H9 (cell line): ENCODE measurements at regions not wholly inside any gene's neighbourhood (a gene's known extent, or its start where the extent isn't known, plus 50 kb on each side); places are given as distances from the start of the nearest gene placed in this dataset.

ENCODE experiments used
- DNase-seq: peaks from one replicate; pipeline ENCODE4 v3.0.0-alpha.2; 2017
- H2AFZ ChIP-seq: one replicate; pipeline ENCODE4 v1.6.1; 2013; ENCODE audit warnings: mild to moderate bottlenecking, low read length, control low read depth, moderate library complexity
- H2AK5ac ChIP-seq: 2 replicates; pipeline ENCODE4 v1.6.1; 2013; ENCODE audit warnings: low read length, control low read depth, mixed read lengths; ENCODE audit not compliant: insufficient read length
- H2BK120ac ChIP-seq: one replicate; pipeline ENCODE4 v1.6.1; 2013; ENCODE audit warnings: low read depth, mild to moderate bottlenecking, low read length, control low read depth, inconsistent platforms; ENCODE audit not compliant: poor library complexity, severe bottlenecking
- H2BK12ac ChIP-seq: 2 replicates; pipeline ENCODE4 v1.6.1; 2013; ENCODE audit warnings: low read length, control low read depth, mixed read lengths, low read depth; ENCODE audit not compliant: insufficient read length
- H2BK15ac ChIP-seq: 2 replicates; pipeline ENCODE4 v1.6.1; 2013; ENCODE audit warnings: low read depth, low read length, control low read depth
- H2BK20ac ChIP-seq: one replicate; pipeline ENCODE4 v1.6.1; 2013; ENCODE audit warnings: low read depth, mild to moderate bottlenecking, low read length, control low read depth, inconsistent platforms; ENCODE audit not compliant: poor library complexity, severe bottlenecking
- H2BK5ac ChIP-seq: 2 replicates; pipeline ENCODE4 v1.6.1; 2013; ENCODE audit warnings: low read length, control low read depth, mixed read lengths; ENCODE audit not compliant: insufficient read length
- H3K14ac ChIP-seq: 2 replicates; pipeline ENCODE4 v1.6.1; 2013; ENCODE audit warnings: low read length, control low read depth; ENCODE audit not compliant: insufficient read depth
- H3K18ac ChIP-seq: 2 replicates; pipeline ENCODE4 v1.6.1; 2013; ENCODE audit warnings: low read depth, mild to moderate bottlenecking, mixed read lengths, low read length, control low read depth; ENCODE audit not compliant: insufficient read length
- H3K23ac ChIP-seq: 2 replicates; pipeline ENCODE4 v1.6.1; 2013; ENCODE audit warnings: low read length, control low read depth, mixed read lengths, low read depth; ENCODE audit not compliant: insufficient read length
- H3K23me2 ChIP-seq: 2 replicates; pipeline ENCODE4 v1.6.1; 2013; ENCODE audit warnings: low read depth, mild to moderate bottlenecking, mixed read lengths, low read length, control low read depth; ENCODE audit not compliant: insufficient read length, poor library complexity, severe bottlenecking
- H3K27ac ChIP-seq: 2 replicates; pipeline ENCODE4 v1.5.1; 2013; ENCODE audit warnings: low read length, control low read depth, mixed read lengths, low read depth; ENCODE audit not compliant: insufficient read length
- H3K27me3 ChIP-seq: 2 replicates; pipeline ENCODE4 v1.6.1; 2013; ENCODE audit warnings: low read length, control low read depth, inconsistent platforms; ENCODE audit not compliant: insufficient read depth
- H3K4ac ChIP-seq: 2 replicates; pipeline ENCODE4 v1.6.1; 2013; ENCODE audit warnings: low read depth, mild to moderate bottlenecking, control low read depth, inconsistent platforms, low read length, moderate library complexity
- H3K4me1 ChIP-seq: 2 replicates; pipeline ENCODE4 v1.6.1; 2013; ENCODE audit warnings: low read length, control low read depth, inconsistent platforms; ENCODE audit not compliant: insufficient read depth
- H3K4me2 ChIP-seq: 2 replicates; pipeline ENCODE4 v1.6.1; 2013; ENCODE audit warnings: low read length, control low read depth, mixed read lengths; ENCODE audit not compliant: insufficient read length, insufficient read depth
- H3K56ac ChIP-seq: 2 replicates; pipeline ENCODE4 v1.6.1; 2013; ENCODE audit warnings: low read depth, mild to moderate bottlenecking, mixed read lengths, low read length, control low read depth; ENCODE audit not compliant: insufficient read length
- H3K79me1 ChIP-seq: 2 replicates; pipeline ENCODE4 v1.6.1; 2013; ENCODE audit warnings: low read depth, mild to moderate bottlenecking, moderate library complexity, low read length, control low read depth, inconsistent platforms; ENCODE audit not compliant: insufficient read depth, poor library complexity, severe bottlenecking
- H3K79me2 ChIP-seq: 2 replicates; pipeline ENCODE4 v1.6.1; 2013; ENCODE audit warnings: low read length, control low read depth, inconsistent platforms; ENCODE audit not compliant: insufficient read depth
- H3K9ac ChIP-seq: 2 replicates; pipeline ENCODE4 v1.6.1; 2013; ENCODE audit warnings: low read length, control low read depth, mixed read lengths; ENCODE audit not compliant: insufficient read length; ENCODE audit errors: extremely low read depth
- H3K9me3 ChIP-seq: one replicate; pipeline ENCODE4 v1.6.1; 2013; ENCODE audit warnings: low read depth, low read length, inconsistent platforms; ENCODE audit not compliant: control insufficient read depth
- H3T11ph ChIP-seq: one replicate; pipeline ENCODE4 v1.6.1; 2013; ENCODE audit warnings: mild to moderate bottlenecking, low read length, control low read depth, inconsistent platforms
- H4K20me1 ChIP-seq: one replicate; pipeline ENCODE4 v1.6.1; 2013; ENCODE audit not compliant: control insufficient read depth, insufficient read length, insufficient read depth
- H4K5ac ChIP-seq: 2 replicates; pipeline ENCODE4 v1.6.1; 2013; ENCODE audit warnings: low read depth, mild to moderate bottlenecking, mixed read lengths, low read length, control low read depth; ENCODE audit not compliant: insufficient read length
- H4K8ac ChIP-seq: replicated peaks from 2 replicates; pipeline ENCODE4 v1.6.1; 2013; ENCODE audit warnings: low read length, control low read depth, mixed read lengths, low read depth; ENCODE audit not compliant: insufficient read length
- H4K91ac ChIP-seq: 2 replicates; pipeline ENCODE4 v1.6.1; 2013; ENCODE audit warnings: low read depth, mild to moderate bottlenecking, moderate library complexity, mixed read lengths, low read length, control low read depth; ENCODE audit not compliant: insufficient read length
- H3K27ac Mint-ChIP-seq, 3 experiments: 2 replicates in 2 of 3; 3 replicates in 1 of 3; pipeline ENCODE4 v1.8.0; 2020 to 2021; ENCODE audit warnings: mixed read lengths in 3 of 3, mild to moderate bottlenecking in 1 of 3, moderate library complexity in 1 of 3
- H3K27me3 Mint-ChIP-seq: 2 replicates; pipeline ENCODE4 v1.8.0; 2021; ENCODE audit warnings: low read depth, mild to moderate bottlenecking, moderate library complexity, mixed read lengths
- H3K36me3 Mint-ChIP-seq, 3 experiments: 2 replicates in 2 of 3; 3 replicates in 1 of 3; pipeline ENCODE4 v1.8.0; 2020 to 2021; ENCODE audit warnings: low read depth in 3 of 3, mixed read lengths in 3 of 3; ENCODE audit not compliant: insufficient read depth in 1 of 3
- H3K4me1 Mint-ChIP-seq, 2 experiments: 2 replicates each; pipeline ENCODE4 v1.8.0; 2020; ENCODE audit warnings: mixed read lengths in 2 of 2
- H3K4me3 Mint-ChIP-seq, 2 experiments: 2 replicates in 1 of 2; 3 replicates in 1 of 2; pipeline ENCODE4 v1.8.0; 2020 to 2021; ENCODE audit warnings: mild to moderate bottlenecking in 2 of 2, mixed read lengths in 2 of 2, moderate library complexity in 1 of 2
- H3K9me3 Mint-ChIP-seq, 2 experiments: 2 replicates in 1 of 2; 3 replicates in 1 of 2; pipeline ENCODE4 v1.8.0; 2020; ENCODE audit warnings: mild to moderate bottlenecking in 2 of 2, mixed read lengths in 2 of 2, moderate library complexity in 1 of 2
- CTCF ChIP-seq: fragments of 200-600 bp; sonication (generic); conservative IDR thresholded peaks from 3 replicates; pipeline ENCODE4 v1.8.0; 2021; ENCODE audit warnings: antibody characterized with exemption, mild to moderate bottlenecking
- WGBS: extraction: QIAGEN DNeasy Blood & Tissue Kit; methylation state at CpG from one replicate; pipeline ENCODE4 v1.1.7; 2013; ENCODE audit warnings: missing lambda C conversion rate, low lambda C conversion rate, mixed read lengths; ENCODE audit not compliant: insufficient read length; ENCODE audit errors: extremely low coverage; 5-methylcytosine and 5-hydroxymethylcytosine counted together

- H2AK5ac ChIP-seq = no peak overlapping the region
- DNase-seq = no peak
- no peak overlapping the region for H2BK5ac ChIP-seq
- H3K9me3 ChIP-seq = no peaks in the 10 kb centered on the region
- H2BK120ac ChIP-seq = no peak overlapping the region
- no peaks in the 10 kb centered on the region for H3K79me2 ChIP-seq
- no peak overlapping the region for H3K18ac ChIP-seq
- no peak overlapping the region for H3K27ac Mint-ChIP-seq
- H4K5ac ChIP-seq = no peak overlapping the region
- H3K4me2 ChIP-seq = no peak overlapping the region
- H3K4ac ChIP-seq = no peak overlapping the region
- H3K79me1 ChIP-seq = no peaks in the 10 kb centered on the region
- no peak overlapping the region for H3K14ac ChIP-seq
- H3K4me1 Mint-ChIP-seq = peaks cover 21 to 26% of the 10 kb centered on the region in 2 experiments
- peaks cover 2% of the 10 kb centered on the region; the same call in 1 of the 2 replicates for H3K4me1 ChIP-seq
- no CpG with 5 or more reads among the region's 2 CpGs for WGBS
- no peak overlapping the region for H2BK12ac ChIP-seq
- no peak overlapping the region for H3K9ac ChIP-seq
- H3K27me3 Mint-ChIP-seq = no peaks in the 10 kb centered on the region
- no peak overlapping the region for H3K56ac ChIP-seq
- no peak overlapping the region for H2BK20ac ChIP-seq
- H3K23me2 ChIP-seq = no peaks in the 10 kb centered on the region
- no peaks in the 10 kb centered on the region for H3K27me3 ChIP-seq
- H4K91ac ChIP-seq = no peak overlapping the region
- no peaks in the 10 kb centered on the region for H3K36me3 Mint-ChIP-seq
- H3K27ac ChIP-seq = no peak overlapping the region
- no peak overlapping the region for H3K4me3 Mint-ChIP-seq
- TF ChIP-seq CTCF = no peak
- no peaks in the 10 kb centered on the region for H4K20me1 ChIP-seq
- H4K8ac ChIP-seq = no peak overlapping the region
- H3K23ac ChIP-seq = no peak overlapping the region
- H2BK15ac ChIP-seq = no peak overlapping the region
- no peak overlapping the region for H3T11ph ChIP-seq
- H2AFZ ChIP-seq = no peak overlapping the region
- H3K9me3 Mint-ChIP-seq = no peaks in the 10 kb centered on the region
Measured at GRCh38 chr13:91142572-91142971, 204.9 kb upstream of the MIR17HG start.
